ENCODE measurements at regions not wholly inside any gene's neighbourhood (a gene's known extent, or its start where the extent isn't known, plus 50 kb on each side); places are given as distances from the start of the nearest gene placed in this dataset.

- H2AFZ ChIP-seq (ENCODE audit: insufficient read depth, low read depth, low read length, poor library complexity, severe bottlenecking), result no peak overlapping the region
- WGBS (ENCODE audit: insufficient coverage), result 83% methylated on average over 1 of the region's 2 CpGs
- intact Hi-C loops (cut with micrococcal nuclease), result no loop called here
- no peak overlapping the region for H3K4me2 ChIP-seq (replicated peaks; ENCODE audit: extremely low read depth, low read length, poor library complexity, severe bottlenecking)
- no peaks in the 10 kb centered on the region for H3K27me3 ChIP-seq (ENCODE audit: control insufficient read depth in 2 of 2, insufficient read depth in 2 of 2, low read length in 2 of 2)
- H3K9ac ChIP-seq (ENCODE audit: insufficient read depth, low read length, poor library complexity, severe bottlenecking), result no peak overlapping the region
- H3K4me3 Mint-ChIP-seq, result no peak overlapping the region
- H3K27ac ChIP-seq (ENCODE audit: low read depth in 1 of 2, low read length in 2 of 2), result no peak overlapping the region
- H3K79me2 ChIP-seq (ENCODE audit: insufficient read depth, low read length), result no peaks in the 10 kb centered on the region
- H3K4me1 ChIP-seq (ENCODE audit: control insufficient read depth in 1 of 2, insufficient read depth in 2 of 2, low read length in 2 of 2), result no peaks in the 10 kb centered on the region
- H3K4me1 Mint-ChIP-seq, result no peaks in the 10 kb centered on the region
- no peak overlapping the region for H3K27ac Mint-ChIP-seq
- peaks cover 0 to 3% (median 0%) of the 10 kb centered on the region in 7 donors for H3K9me3 Mint-ChIP-seq
- TF ChIP-seq CTCF (IDR thresholded peaks at IDR 0.05), result no peak
- H3K36me3 Mint-ChIP-seq, result no peaks in the 10 kb centered on the region
- no peaks in the 10 kb centered on the region for H3K9me3 ChIP-seq (replicated peaks in 1 of 2; ENCODE audit: control insufficient read depth in 1 of 2, insufficient read depth in 1 of 2, low read length in 2 of 2)
- no peaks in the 10 kb centered on the region for H3K36me3 ChIP-seq (replicated peaks in 1 of 2; ENCODE audit: control insufficient read depth in 1 of 2, insufficient read depth in 2 of 2, low read length in 2 of 2)
- no peak overlapping the region for H3K4me3 ChIP-seq (replicated peaks in 1 of 3; ENCODE audit: low read depth in 2 of 3, low read length in 3 of 3)
- H4K20me1 ChIP-seq (ENCODE audit: insufficient read depth, low read length), result no peaks in the 10 kb centered on the region
- no peak for DNase-seq
- H3K27me3 Mint-ChIP-seq (ENCODE audit: low read depth in 3 of 3), result no peaks in the 10 kb centered on the region
Observed at GRCh38 chr14:84929834-84930233, 600.1 kb upstream of the FLRT2 start.

GRCh38 chr14:84937016-84937415 lies 592.9 kb upstream of the FLRT2 start:
- Histone ChIP-seq H3K27me3 (ENCODE audit: control insufficient read depth in 2 of 2, insufficient read depth in 2 of 2, low read length in 2 of 2) (no peaks in the 10 kb centered on the region), H3K4me3 (replicated peaks in 1 of 3; ENCODE audit: low read depth in 2 of 3, low read length in 3 of 3) (no peak overlapping the region), H3K4me2 (replicated peaks; ENCODE audit: extremely low read depth, low read length, poor library complexity, severe bottlenecking) (no peak overlapping the region), H3K9me3 (replicated peaks in 1 of 2; ENCODE audit: control insufficient read depth in 1 of 2, insufficient read depth in 1 of 2, low read length in 2 of 2) (no peaks in the 10 kb centered on the region), H3K27ac (ENCODE audit: low read depth in 1 of 2, low read length in 2 of 2) (no peak overlapping the region), H4K20me1 (ENCODE audit: insufficient read depth, low read length) (no peaks in the 10 kb centered on the region), H2AFZ (ENCODE audit: insufficient read depth, low read depth, low read length, poor library complexity, severe bottlenecking) (no peak overlapping the region), H3K9ac (ENCODE audit: insufficient read depth, low read length, poor library complexity, severe bottlenecking) (no peak overlapping the region), H3K36me3 (replicated peaks in 1 of 2; ENCODE audit: control insufficient read depth in 1 of 2, insufficient read depth in 2 of 2, low read length in 2 of 2) (no peaks in the 10 kb centered on the region), H3K4me1 (ENCODE audit: control insufficient read depth in 1 of 2, insufficient read depth in 2 of 2, low read length in 2 of 2) (no peaks in the 10 kb centered on the region), H3K79me2 (ENCODE audit: insufficient read depth, low read length) (no peaks in the 10 kb centered on the region)
- no peaks in the 10 kb centered on the region for H3K27me3 Mint-ChIP-seq (ENCODE audit: low read depth in 3 of 3)
- H3K27ac Mint-ChIP-seq, result no peak overlapping the region
- intact Hi-C loops (cut with micrococcal nuclease), result no loop called here
- no peaks in the 10 kb centered on the region for H3K36me3 Mint-ChIP-seq
- no CpG with 5 or more reads among the region's 2 CpGs for WGBS (ENCODE audit: insufficient coverage)
- no peak for TF ChIP-seq CTCF (IDR thresholded peaks at IDR 0.05)
- H3K9me3 Mint-ChIP-seq, result peaks cover 0 to 6% (median 3%) of the 10 kb centered on the region in 7 donors
- H3K4me3 Mint-ChIP-seq, result no peak overlapping the region
- no peak for DNase-seq
- H3K4me1 Mint-ChIP-seq, result no peaks in the 10 kb centered on the region

Measured in CD14-positive monocyte (primary cell).